CD4-positive, alpha-beta T cell (primary cell): ENCODE measurements at regions not wholly inside any gene's neighbourhood (a gene's known extent, or its start where the extent isn't known, plus 50 kb on each side); places are given as distances from the start of the nearest gene placed in this dataset.

Experiments used
- ATAC-seq: fragments of 200-7000 bp; cut with Tn5 transposase; one replicate; pipeline ENCODE4 v1.10.0; 2022; ENCODE audit warnings: mild to moderate bottlenecking; ENCODE audit not compliant: poor library complexity
- CTCF ChIA-PET: fragments of 350-600 bp; sonication (Branson Sonifier 250); formaldehyde crosslinking; loops from one replicate; lab custom pipeline; 2021; ENCODE audit warnings: antibody characterized with exemption, inconsistent platforms; lab: Charles Lee
- POLR2A ChIA-PET: fragments of 350-600 bp; sonication (Branson Sonifier 250); formaldehyde crosslinking; loops from one replicate; lab custom pipeline; 2021; ENCODE audit warnings: antibody characterized with exemption, inconsistent platforms; lab: Charles Lee
- DNase-seq, 14 experiments: peaks; one replicate each; pipeline ENCODE4 v3.0.0-alpha.2; 2013 to 2020; ENCODE audit warnings: mixed read lengths in 2 of 14
- H3K27ac ChIP-seq, 2 donors: one replicate each; pipeline versions ENCODE4 v1.5.1 to v1.7.0; 2013; ENCODE audit warnings: low read length in 2 of 2, low read depth in 1 of 2, mild to moderate bottlenecking in 1 of 2
- H3K27me3 ChIP-seq, 2 experiments: 1 replicate in 1 of 2; 2 replicates in 1 of 2; pipeline versions ENCODE4 v1.6.1 to v1.7.0; 2013; ENCODE audit warnings: low read length in 2 of 2, control low read depth in 1 of 2, mild to moderate bottlenecking in 1 of 2, moderate library complexity in 1 of 2; ENCODE audit not compliant: insufficient read depth in 2 of 2, control insufficient read depth in 1 of 2
- H3K36me3 ChIP-seq: one replicate; pipeline ENCODE4 v1.6.1; 2013; ENCODE audit warnings: low read length, control low read depth; ENCODE audit not compliant: insufficient read depth
- H3K4me1 ChIP-seq: one replicate; pipeline ENCODE4 v1.6.1; 2013; ENCODE audit warnings: low read length, control low read depth; ENCODE audit not compliant: insufficient read depth
- H3K4me3 ChIP-seq: one replicate; pipeline ENCODE4 v1.5.1; 2013; ENCODE audit warnings: mild to moderate bottlenecking, low read length, moderate library complexity
- H3K9me3 ChIP-seq, 2 experiments: 1 replicate in 1 of 2; 2 replicates in 1 of 2; pipeline versions ENCODE4 v1.6.1 to v1.7.0; 2013; ENCODE audit warnings: low read length in 2 of 2, mild to moderate bottlenecking in 2 of 2, control low read depth in 1 of 2, moderate library complexity in 1 of 2; ENCODE audit not compliant: control insufficient read depth in 1 of 2, insufficient read depth in 1 of 2
- H3K27ac Mint-ChIP-seq: one replicate; pipeline ENCODE4 v1.8.0; 2020; ENCODE audit warnings: mixed read lengths
- H3K27me3 Mint-ChIP-seq: one replicate; pipeline ENCODE4 v1.8.0; 2021; ENCODE audit warnings: mixed read lengths
- H3K36me3 Mint-ChIP-seq: one replicate; pipeline ENCODE4 v1.8.0; 2021; ENCODE audit warnings: low read depth, mixed read lengths
- H3K4me1 Mint-ChIP-seq: one replicate; pipeline ENCODE4 v1.8.0; 2021; ENCODE audit warnings: low read depth, mixed read lengths
- H3K4me3 Mint-ChIP-seq: one replicate; pipeline ENCODE4 v1.8.0; 2020; ENCODE audit warnings: mild to moderate bottlenecking, mixed read lengths
- H3K9me3 Mint-ChIP-seq: one replicate; pipeline ENCODE4 v1.8.0; 2020; ENCODE audit warnings: mixed read lengths
- CTCF ChIP-seq: fragments of 200-600 bp; IDR thresholded peaks from one replicate; pipeline ENCODE4 v1.8.0; 2022; ENCODE audit warnings: antibody characterized with exemption, mild to moderate bottlenecking
- intact Hi-C, 2 experiments: fragments of 100-400 bp; cut with DNase I in 1 of 2; cut with micrococcal nuclease in 1 of 2; formaldehyde crosslinking; loops; one replicate each; pipeline versions ENCODE4 v1.15.1 to v1.9.0; 2023 to 2025; cut with DNase I, micrococcal nuclease

DNA sequence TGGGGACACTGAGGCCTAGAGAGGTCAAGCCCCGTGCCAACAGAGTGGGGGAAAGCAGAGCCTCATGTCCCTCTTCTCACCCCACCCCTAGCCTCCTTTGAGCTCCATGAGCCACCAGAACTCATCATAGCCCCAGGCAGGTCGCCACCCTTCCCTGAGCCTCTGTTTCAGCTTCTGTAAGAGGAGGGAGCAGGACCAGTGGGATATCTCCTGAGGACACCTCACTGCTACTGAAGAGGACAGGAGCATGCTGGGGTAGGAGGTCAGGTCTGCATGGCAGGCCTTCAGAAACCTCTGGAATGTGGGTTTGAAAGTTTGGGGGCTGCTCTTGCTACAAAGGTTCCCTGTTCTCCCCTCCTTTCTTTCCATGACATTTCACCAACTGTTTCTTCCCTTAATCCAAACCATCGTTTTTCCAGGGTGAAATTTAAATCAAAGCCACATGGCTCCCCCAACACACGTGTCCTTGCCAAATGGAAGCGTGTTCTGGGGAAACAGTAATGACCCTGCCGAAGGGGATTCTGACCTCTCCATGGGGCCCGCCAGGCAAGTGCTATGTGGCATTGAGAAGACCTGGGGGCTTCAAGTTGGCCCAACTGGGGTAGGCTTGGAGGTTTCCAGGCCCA lies 88.1 kb upstream of the RUNX3 start:
- no peaks in the 10 kb centered on the region for H3K27me3 Mint-ChIP-seq

DNA sequence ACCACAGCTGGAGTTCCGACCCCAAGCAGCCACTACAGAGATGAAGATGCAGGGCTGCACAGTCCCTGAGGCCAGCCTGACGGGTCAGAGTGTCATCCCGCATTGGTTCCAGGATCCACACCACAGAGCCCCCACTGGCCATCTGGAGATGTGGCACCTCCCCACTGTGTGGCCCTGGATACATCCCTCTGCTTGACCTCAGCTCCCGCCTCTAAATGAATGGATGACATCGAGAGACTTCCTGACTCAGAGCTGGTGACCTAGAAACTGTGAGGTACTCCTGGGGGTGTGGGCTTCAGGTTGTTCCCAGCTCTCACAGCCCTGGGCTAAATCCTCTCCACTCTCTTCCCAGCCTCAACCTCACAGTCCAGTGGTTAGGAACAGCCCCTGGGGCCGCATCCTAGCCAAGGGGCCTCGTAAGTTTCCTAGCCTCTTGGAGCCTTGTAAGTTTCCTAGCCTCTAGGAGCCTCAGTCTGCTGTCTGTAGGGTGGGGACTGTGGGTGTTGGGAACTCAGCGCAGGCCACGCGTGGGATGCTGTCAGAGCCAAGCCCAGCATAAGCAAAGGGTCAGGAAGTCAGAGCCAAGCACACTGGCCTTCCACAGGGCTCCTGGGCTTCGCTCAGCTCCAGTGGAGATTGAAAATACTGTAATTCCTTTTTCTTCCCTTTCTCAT lies 87.5 kb upstream of the RUNX3 start:
- Histone ChIP-seq H3K4me3 (no peak overlapping the region), H3K27me3 (no peaks in the 10 kb centered on the region), H3K4me1 (peaks cover 65% of the 10 kb centered on the region), H3K36me3 (no peaks in the 10 kb centered on the region), H3K9me3 (no peaks in the 10 kb centered on the region), H3K27ac (peak overlapping the region in 1 of 2 donors; percentile 15)
- Mint-ChIP-seq H3K27ac (peak overlapping the region; percentile 91), H3K4me3 (peak overlapping the region; percentile 1), H3K27me3 (no peaks in the 10 kb centered on the region), H3K36me3 (no peaks in the 10 kb centered on the region), H3K4me1 (peaks cover 48% of the 10 kb centered on the region), H3K9me3 (no peaks in the 10 kb centered on the region)
- ATAC-seq = peak; percentile 5
- intact Hi-C loops = loop anchor here in 1 of 2 experiments (2.0 kb wide), 1 partner anchor 21 kb away; no protein-coding TSS in a partner anchor
- TF ChIP-seq CTCF = no peak
- CTCF ChIA-PET = no interaction called here
- POLR2A ChIA-PET = interaction anchor here (1.1 kb wide), 1 partner anchor 46 kb away, joined by 3 read pairs; no protein-coding TSS in a partner anchor
- peak in 1 of 14 experiments; percentile 57 for DNase-seq

More for the DNA sequence above, 88.1 kb upstream of the RUNX3 start:
- no peaks in the 10 kb centered on the region for H3K27me3 ChIP-seq
- DNase-seq = no peak
- intact Hi-C loops = loop anchor here in 1 of 2 experiments (2.0 kb wide), 1 partner anchor 21 kb away; no protein-coding TSS in a partner anchor
- CTCF ChIA-PET = no interaction called here
- H3K4me3 ChIP-seq = no peak overlapping the region
- H3K9me3 ChIP-seq = no peaks in the 10 kb centered on the region
- POLR2A ChIA-PET = interaction anchor here (1.1 to 1.4 kb wide), 2 partner anchors 46 to 88 kb away, joined by 3 to 4 read pairs; partner anchors contain the start of gene RUNX3
- Mint-ChIP-seq H3K27ac (peak overlapping the region; percentile 91), H3K4me3 (no peak overlapping the region), H3K36me3 (no peaks in the 10 kb centered on the region), H3K4me1 (peaks cover 53% of the 10 kb centered on the region), H3K9me3 (no peaks in the 10 kb centered on the region)
- TF ChIP-seq CTCF = no peak
- H3K36me3 ChIP-seq = no peaks in the 10 kb centered on the region
- peak overlapping the region in 1 of 2 donors; percentile 15 for H3K27ac ChIP-seq
- H3K4me1 ChIP-seq = peaks cover 65% of the 10 kb centered on the region
- ATAC-seq = no peak

GRCh38 chr1:25012966-25013962 lies 83.2 kb upstream of the RUNX3 start:
- DNase-seq = no peak
- Histone ChIP-seq H3K36me3 (no peaks in the 10 kb centered on the region), H3K9me3 (no peaks in the 10 kb centered on the region), H3K27ac (no peak overlapping the region), H3K27me3 (no peaks in the 10 kb centered on the region), H3K4me1 (peaks cover 49% of the 10 kb centered on the region), H3K4me3 (no peak overlapping the region)
- Mint-ChIP-seq H3K27me3 (no peaks in the 10 kb centered on the region), H3K9me3 (no peaks in the 10 kb centered on the region), H3K4me1 (peaks cover 47% of the 10 kb centered on the region), H3K36me3 (no peaks in the 10 kb centered on the region), H3K27ac (no peak overlapping the region), H3K4me3 (no peak overlapping the region)
- no peak for ATAC-seq
- ChIA-PET POLR2A (interaction anchor here (0.9 to 1.6 kb wide), 3 partner anchors 9 to 39 kb away, joined by 3 to 4 read pairs (median 3); no protein-coding TSS in a partner anchor), CTCF (no interaction called here)
- TF ChIP-seq CTCF = no peak
- intact Hi-C loops = no loop called here
